ENCODE measurements at regions not wholly inside any gene's neighbourhood (a gene's known extent, or its start where the extent isn't known, plus 50 kb on each side); places are given as distances from the start of the nearest gene placed in this dataset.

- Histone ChIP-seq H3K4me1 (ENCODE audit: control insufficient read depth, insufficient read depth, low read length) (no peaks in the 10 kb centered on the region), H3K36me3 (ENCODE audit: control insufficient read depth, insufficient read depth, low read length) (no peaks in the 10 kb centered on the region), H3K4me3 (ENCODE audit: low read length) (no peak overlapping the region), H3K27ac (ENCODE audit: low read length) (no peak overlapping the region), H3K9me3 (replicated peaks; ENCODE audit: control insufficient read depth, low read depth, low read length) (no peaks in the 10 kb centered on the region), H3K27me3 (ENCODE audit: control insufficient read depth, insufficient read depth, low read length) (no peaks in the 10 kb centered on the region)
- no CpG with 5 or more reads among the region's 2 CpGs for WGBS (ENCODE audit: insufficient coverage)
- no peak for DNase-seq
Measured at GRCh38 chr6:165019681-165020080, 289.7 kb downstream of the C6orf118 start.

GRCh38 chr6:165015676-165016075 lies 293.7 kb downstream of the C6orf118 start:
- Histone ChIP-seq H3K27me3 (ENCODE audit: control insufficient read depth, insufficient read depth, low read length) (no peaks in the 10 kb centered on the region), H3K4me1 (ENCODE audit: control insufficient read depth, insufficient read depth, low read length) (no peaks in the 10 kb centered on the region), H3K9me3 (replicated peaks; ENCODE audit: control insufficient read depth, low read depth, low read length) (no peaks in the 10 kb centered on the region), H3K27ac (ENCODE audit: low read length) (no peak overlapping the region), H3K4me3 (ENCODE audit: low read length) (no peak overlapping the region), H3K36me3 (ENCODE audit: control insufficient read depth, insufficient read depth, low read length) (no peaks in the 10 kb centered on the region)
- no peak for DNase-seq

GRCh38 chr6:165013701-165014100 lies 295.7 kb downstream of the C6orf118 start:
- Histone ChIP-seq H3K27ac (ENCODE audit: low read length) (no peak overlapping the region), H3K4me3 (ENCODE audit: low read length) (no peak overlapping the region), H3K36me3 (ENCODE audit: control insufficient read depth, insufficient read depth, low read length) (no peaks in the 10 kb centered on the region), H3K27me3 (ENCODE audit: control insufficient read depth, insufficient read depth, low read length) (no peaks in the 10 kb centered on the region), H3K4me1 (ENCODE audit: control insufficient read depth, insufficient read depth, low read length) (no peaks in the 10 kb centered on the region), H3K9me3 (replicated peaks; ENCODE audit: control insufficient read depth, low read depth, low read length) (no peaks in the 10 kb centered on the region)
- DNase-seq, result no peak
- no CpG with 5 or more reads among the region's 3 CpGs for WGBS (ENCODE audit: insufficient coverage)

GRCh38 chr6:165012183-165012582 lies 297.2 kb downstream of the C6orf118 start:
- WGBS (ENCODE audit: insufficient coverage), result no CpG with 5 or more reads among the region's 4 CpGs
- DNase-seq, result no peak
- Histone ChIP-seq H3K4me3 (ENCODE audit: low read length) (no peak overlapping the region), H3K36me3 (ENCODE audit: control insufficient read depth, insufficient read depth, low read length) (no peaks in the 10 kb centered on the region), H3K4me1 (ENCODE audit: control insufficient read depth, insufficient read depth, low read length) (no peaks in the 10 kb centered on the region), H3K27me3 (ENCODE audit: control insufficient read depth, insufficient read depth, low read length) (no peaks in the 10 kb centered on the region), H3K9me3 (replicated peaks; ENCODE audit: control insufficient read depth, low read depth, low read length) (no peaks in the 10 kb centered on the region), H3K27ac (ENCODE audit: low read length) (no peak overlapping the region)

- Histone ChIP-seq H3K36me3 (ENCODE audit: control insufficient read depth, insufficient read depth, low read length) (no peaks in the 10 kb centered on the region), H3K27me3 (ENCODE audit: control insufficient read depth, insufficient read depth, low read length) (no peaks in the 10 kb centered on the region), H3K4me1 (ENCODE audit: control insufficient read depth, insufficient read depth, low read length) (no peaks in the 10 kb centered on the region), H3K27ac (ENCODE audit: low read length) (no peak overlapping the region), H3K4me3 (ENCODE audit: low read length) (no peak overlapping the region), H3K9me3 (replicated peaks; ENCODE audit: control insufficient read depth, low read depth, low read length) (no peaks in the 10 kb centered on the region)
- WGBS (ENCODE audit: insufficient coverage), result 85% methylated on average over 3 of the region's 5 CpGs
- DNase-seq, result no peak
Measured at GRCh38 chr6:165010556-165011535, 298.6 kb downstream of the C6orf118 start.

GRCh38 chr6:165008971-165009370 lies 300.4 kb downstream of the C6orf118 start:
- H3K4me3 ChIP-seq (ENCODE audit: low read length), result no peak overlapping the region
- DNase-seq, result no peak
- no peaks in the 10 kb centered on the region for H3K9me3 ChIP-seq (replicated peaks; ENCODE audit: control insufficient read depth, low read depth, low read length)
- WGBS (ENCODE audit: insufficient coverage), result 67% methylated on average over 1 of the region's 4 CpGs
- H3K4me1 ChIP-seq (ENCODE audit: control insufficient read depth, insufficient read depth, low read length), result no peaks in the 10 kb centered on the region
- no peaks in the 10 kb centered on the region for H3K36me3 ChIP-seq (ENCODE audit: control insufficient read depth, insufficient read depth, low read length)
- H3K27me3 ChIP-seq (ENCODE audit: control insufficient read depth, insufficient read depth, low read length), result no peaks in the 10 kb centered on the region
- no peak overlapping the region for H3K27ac ChIP-seq (ENCODE audit: low read length)

- H3K4me1 ChIP-seq (ENCODE audit: control insufficient read depth, insufficient read depth, low read length), result no peaks in the 10 kb centered on the region
- DNase-seq, result no peak
- no peaks in the 10 kb centered on the region for H3K27me3 ChIP-seq (ENCODE audit: control insufficient read depth, insufficient read depth, low read length)
- no peak overlapping the region for H3K27ac ChIP-seq (ENCODE audit: low read length)
- WGBS (ENCODE audit: insufficient coverage), result 96% methylated on average over 5 of the region's 11 CpGs
- no peaks in the 10 kb centered on the region for H3K36me3 ChIP-seq (ENCODE audit: control insufficient read depth, insufficient read depth, low read length)
- no peak overlapping the region for H3K4me3 ChIP-seq (ENCODE audit: low read length)
- H3K9me3 ChIP-seq (replicated peaks; ENCODE audit: control insufficient read depth, low read depth, low read length), result no peaks in the 10 kb centered on the region
Measured at GRCh38 chr6:165002866-165003265, 306.5 kb downstream of the C6orf118 start.

- DNase-seq, result no peak
- Histone ChIP-seq H3K4me3 (ENCODE audit: low read length) (no peak overlapping the region), H3K27ac (ENCODE audit: low read length) (no peak overlapping the region), H3K36me3 (ENCODE audit: control insufficient read depth, insufficient read depth, low read length) (no peaks in the 10 kb centered on the region), H3K4me1 (ENCODE audit: control insufficient read depth, insufficient read depth, low read length) (no peaks in the 10 kb centered on the region), H3K27me3 (ENCODE audit: control insufficient read depth, insufficient read depth, low read length) (no peaks in the 10 kb centered on the region), H3K9me3 (replicated peaks; ENCODE audit: control insufficient read depth, low read depth, low read length) (no peaks in the 10 kb centered on the region)
- WGBS (ENCODE audit: insufficient coverage), result 95% methylated on average over 3 of the region's 4 CpGs
Measured at GRCh38 chr6:165002358-165002757, 307.0 kb downstream of the C6orf118 start.

GRCh38 chr6:165001502-165002157 lies 307.8 kb downstream of the C6orf118 start:
- H3K36me3 ChIP-seq (ENCODE audit: control insufficient read depth, insufficient read depth, low read length), result no peaks in the 10 kb centered on the region
- H3K27me3 ChIP-seq (ENCODE audit: control insufficient read depth, insufficient read depth, low read length), result no peaks in the 10 kb centered on the region
- H3K27ac ChIP-seq (ENCODE audit: low read length), result no peak overlapping the region
- no peaks in the 10 kb centered on the region for H3K4me1 ChIP-seq (ENCODE audit: control insufficient read depth, insufficient read depth, low read length)
- DNase-seq, result no peak
- H3K9me3 ChIP-seq (replicated peaks; ENCODE audit: control insufficient read depth, low read depth, low read length), result no peaks in the 10 kb centered on the region
- WGBS (ENCODE audit: insufficient coverage), result 97% methylated on average over 23 of the region's 33 CpGs
- H3K4me3 ChIP-seq (ENCODE audit: low read length), result no peak overlapping the region

GRCh38 chr6:164998297-164998696 lies 311.1 kb downstream of the C6orf118 start:
- Histone ChIP-seq H3K4me3 (ENCODE audit: low read length) (no peak overlapping the region), H3K9me3 (replicated peaks; ENCODE audit: control insufficient read depth, low read depth, low read length) (no peaks in the 10 kb centered on the region), H3K27ac (ENCODE audit: low read length) (no peak overlapping the region), H3K27me3 (ENCODE audit: control insufficient read depth, insufficient read depth, low read length) (no peaks in the 10 kb centered on the region), H3K4me1 (ENCODE audit: control insufficient read depth, insufficient read depth, low read length) (no peaks in the 10 kb centered on the region), H3K36me3 (ENCODE audit: control insufficient read depth, insufficient read depth, low read length) (no peaks in the 10 kb centered on the region)
- 79% methylated on average over 3 of the region's 8 CpGs for WGBS (ENCODE audit: insufficient coverage)
- DNase-seq, result no peak

Measured in muscle of leg (tissue), 3 donors.